Activated CD4-positive, alpha-beta T cell treated with anti-CD3 and anti-CD28 coated beads, Interleukin-2, amount 50 U/mL, for 24 hours (primary cell): ENCODE measurements at regions not wholly inside any gene's neighbourhood (a gene's known extent, or its start where the extent isn't known, plus 50 kb on each side); places are given as distances from the start of the nearest gene placed in this dataset.

Experiments
- DNase-seq, 2 donors: peaks; one replicate each; pipeline ENCODE4 v3.0.0-alpha.2; 2020; ENCODE audit warnings: low read depth in 1 of 2, low spot score in 1 of 2

GRCh38 chr12:130216031-130216430, 53.8 kb downstream of the FZD10 start:
- DNase-seq = no peak

- no peak for DNase-seq
Measured at GRCh38 chr12:130218682-130219081, 56.4 kb downstream of the FZD10 start.

DNA sequence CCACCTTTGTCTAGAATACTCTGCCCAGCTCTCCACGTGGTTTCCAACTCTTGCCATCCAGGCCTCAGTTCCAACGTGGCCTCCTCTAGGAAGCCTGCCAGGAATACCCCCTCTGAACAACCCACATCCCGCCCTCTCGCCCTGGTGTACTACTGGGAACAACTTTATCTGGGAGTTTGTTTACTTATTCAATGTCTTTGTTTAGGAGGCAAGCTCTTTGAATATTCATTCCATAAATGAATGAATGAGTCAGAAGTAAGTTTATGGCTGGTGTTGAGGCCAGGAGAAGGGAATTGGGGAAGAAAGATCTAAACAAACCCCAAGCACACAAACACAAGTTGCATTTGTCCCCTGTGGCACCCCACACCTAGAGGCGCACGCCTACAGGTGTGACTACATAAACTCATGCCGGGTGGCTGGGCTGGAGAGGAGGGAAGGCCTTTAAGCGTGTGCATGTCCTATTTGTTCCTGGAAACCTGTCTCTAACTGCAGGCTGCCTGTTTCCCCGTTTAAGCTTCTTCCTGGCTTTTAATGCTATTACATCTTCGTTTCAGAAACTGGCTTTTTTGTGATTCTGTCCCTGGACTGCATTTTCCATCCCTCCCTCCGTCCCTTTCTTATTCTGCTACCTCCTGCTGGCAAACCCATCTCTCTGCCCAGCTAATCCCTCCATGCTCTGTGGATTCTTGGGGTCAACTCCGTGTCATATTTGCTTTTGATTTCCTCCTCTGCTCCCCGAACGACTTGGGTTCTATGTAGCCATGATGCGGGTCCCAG, 57.9 kb downstream of the FZD10 start:
- DNase-seq = no peak

GRCh38 chr12:130220706-130221100, 58.4 kb downstream of the FZD10 start:
- no peak for DNase-seq

- DNase-seq = no peak
Measured at GRCh38 chr12:130222519-130223218, 60.4 kb downstream of the FZD10 start.

DNA sequence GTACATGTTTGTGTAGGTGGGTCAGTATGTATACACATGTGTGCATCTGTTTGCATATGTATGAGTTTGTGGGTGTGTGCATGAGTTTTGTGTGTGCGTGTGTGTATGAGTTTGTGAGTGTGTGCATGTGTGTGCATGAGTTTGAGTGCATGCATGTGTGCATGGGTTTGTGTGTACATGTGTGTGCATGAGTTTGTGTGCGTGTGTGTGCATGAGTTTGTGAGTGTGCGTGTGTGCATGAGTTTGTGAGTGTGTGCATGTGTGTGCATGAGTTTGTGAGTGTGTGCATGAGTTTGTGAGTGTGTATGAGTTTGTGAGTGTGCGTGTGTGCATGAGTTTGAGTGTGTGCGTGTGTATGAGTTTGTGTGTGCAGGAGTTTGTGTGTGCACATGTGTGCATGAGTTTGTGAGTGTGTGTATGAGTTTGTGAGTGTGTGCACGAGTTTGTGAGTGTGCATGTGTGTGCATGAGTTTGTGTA, 61.5 kb downstream of the FZD10 start:
- DNase-seq = no peak

GRCh38 chr12:130224613-130225012, 62.3 kb downstream of the FZD10 start:
- no peak for DNase-seq

- no peak for DNase-seq
Measured at GRCh38 chr12:130225347-130225746, 63.1 kb downstream of the FZD10 start.

- no peak for DNase-seq
Measured at GRCh38 chr12:130226126-130226525, 63.9 kb downstream of the FZD10 start.

DNA sequence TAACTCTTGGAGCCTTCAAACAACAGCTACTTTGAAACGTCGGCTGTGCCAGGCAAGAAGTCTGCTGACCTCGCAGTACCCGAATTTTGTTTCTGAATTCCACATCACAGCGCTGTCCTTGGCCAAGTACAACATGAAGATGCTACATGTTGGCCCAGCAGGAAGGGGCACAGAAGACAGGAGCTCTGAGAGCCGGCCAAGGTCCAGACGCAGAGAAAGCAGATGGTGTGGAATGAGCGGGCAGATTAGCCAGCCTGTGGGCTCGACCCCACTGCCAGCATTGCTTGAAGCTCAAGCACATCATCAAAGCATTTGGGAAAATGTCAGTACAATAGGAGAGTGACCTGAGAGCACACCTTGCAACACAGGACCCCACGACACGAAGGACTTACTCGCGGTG, 64.5 kb downstream of the FZD10 start:
- DNase-seq = no peak

DNA sequence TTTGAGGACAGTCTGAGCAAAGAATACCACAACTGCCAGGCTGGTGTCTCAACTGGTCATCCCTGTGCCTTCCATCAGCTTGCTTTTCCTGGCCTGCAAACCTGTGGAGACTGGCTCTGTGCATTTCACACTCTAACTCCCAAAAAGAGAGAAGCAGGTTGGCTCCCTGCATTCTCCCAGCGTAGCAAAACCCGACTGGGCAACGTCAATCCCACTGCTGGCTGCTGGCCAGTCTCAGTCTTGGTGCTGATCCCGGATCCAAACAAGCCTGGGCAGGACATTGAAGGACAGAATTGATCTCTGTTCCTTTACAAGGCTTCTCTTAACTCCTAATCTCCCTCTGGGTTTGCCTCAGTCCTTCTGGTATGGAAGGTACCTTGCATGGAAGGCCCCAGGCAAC, 65.4 kb downstream of the FZD10 start:
- no peak for DNase-seq

- no peak for DNase-seq
Measured at GRCh38 chr12:130236446-130236845, 74.2 kb downstream of the FZD10 start.

GRCh38 chr12:130240831-130241590, 78.7 kb downstream of the FZD10 start:
- DNase-seq = no peak

DNA sequence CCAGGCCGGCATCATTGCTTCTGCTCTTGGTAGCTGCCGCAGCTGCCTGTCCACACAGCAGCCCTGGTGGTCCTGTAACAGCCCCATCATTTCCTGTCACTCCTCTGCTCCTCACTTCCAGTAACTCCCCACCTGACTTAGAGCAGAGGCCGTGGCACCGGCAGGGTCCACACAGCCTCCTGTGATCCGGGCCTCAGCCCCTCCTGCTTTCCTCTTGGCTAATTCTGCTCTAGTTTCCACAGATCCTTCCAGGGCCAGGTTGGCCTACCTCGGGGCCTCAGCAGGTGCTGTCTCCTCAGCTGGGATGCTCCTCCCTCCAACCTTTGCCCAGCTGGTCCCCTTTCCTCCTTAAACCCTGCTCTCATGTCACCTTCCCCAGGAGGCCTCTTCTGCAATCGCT, 80.2 kb downstream of the FZD10 start:
- no peak for DNase-seq

GRCh38 chr12:130245251-130245650, 83.0 kb downstream of the FZD10 start:
- no peak for DNase-seq

- no peak for DNase-seq
Measured at GRCh38 chr12:130246560-130246959, 84.3 kb downstream of the FZD10 start.

GRCh38 chr12:130247634-130248237, 85.5 kb downstream of the FZD10 start:
- no peak for DNase-seq

- no peak for DNase-seq
Measured at GRCh38 chr12:130249376-130249775, 87.1 kb downstream of the FZD10 start.

GRCh38 chr12:130251236-130251780, 86.4 kb upstream of the PIWIL1 start:
- DNase-seq = no peak

DNA sequence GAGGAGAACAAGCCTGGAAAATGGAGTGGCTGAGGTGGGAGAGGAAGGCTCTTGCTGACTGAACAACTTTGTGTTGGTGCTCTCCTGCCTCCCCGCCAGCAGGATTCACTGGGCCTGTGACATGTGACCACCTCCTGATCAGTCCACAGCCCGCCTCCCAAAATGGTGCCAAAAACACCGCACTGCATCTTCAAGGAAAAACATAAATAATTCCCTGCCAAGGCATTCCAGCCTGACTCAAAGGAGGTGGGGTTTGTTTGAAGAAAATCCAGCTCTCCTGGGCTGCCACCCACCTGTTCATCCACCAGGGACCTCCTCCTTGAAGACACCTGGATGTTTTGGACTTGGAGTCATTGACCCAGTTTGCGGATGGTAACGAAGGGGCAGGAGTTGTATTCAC, 83.8 kb upstream of the PIWIL1 start:
- no peak for DNase-seq
